Hematopoietic multipotent progenitor cell treated with erythropoietin and hydrocortisone succinate and interleukin-3 and kit ligand, for 17 days (in vitro differentiated cells): ENCODE measurements at regions not wholly inside any gene's neighbourhood (a gene's known extent, or its start where the extent isn't known, plus 50 kb on each side); places are given as distances from the start of the nearest gene placed in this dataset.

Experiments
- DNase-seq: peaks from one replicate; pipeline ENCODE4 v3.0.0-alpha.2; 2015; ENCODE audit warnings: low spot score

GRCh38 chr9:13596383-13596970, 317.0 kb upstream of the MPDZ start:
- DNase-seq: no peak

- no peak for DNase-seq
Observed at GRCh38 chr9:13590996-13591395, 311.5 kb upstream of the MPDZ start.

GRCh38 chr9:13589034-13589737, 309.7 kb upstream of the MPDZ start:
- DNase-seq: no peak

GRCh38 chr9:13588151-13589033, 308.9 kb upstream of the MPDZ start:
- no peak for DNase-seq

- DNase-seq: no peak
Observed at GRCh38 chr9:13587571-13587970, 308.1 kb upstream of the MPDZ start.

- DNase-seq: no peak
Observed at GRCh38 chr9:13586587-13587374, 307.3 kb upstream of the MPDZ start.

- DNase-seq: no peak
Observed at GRCh38 chr9:13580760-13581159, 301.3 kb upstream of the MPDZ start.

GRCh38 chr9:13580131-13580530, 300.6 kb upstream of the MPDZ start:
- DNase-seq: no peak

- no peak for DNase-seq
Observed at GRCh38 chr9:13576101-13576500, 296.6 kb upstream of the MPDZ start.

- DNase-seq: no peak
Observed at GRCh38 chr9:13575558-13575957, 296.1 kb upstream of the MPDZ start.

GRCh38 chr9:13570068-13570974, 290.8 kb upstream of the MPDZ start:
- no peak for DNase-seq

GRCh38 chr9:13569602-13570067, 290.1 kb upstream of the MPDZ start:
- DNase-seq: no peak

GRCh38 chr9:13568841-13569601, 289.5 kb upstream of the MPDZ start:
- DNase-seq: no peak

GRCh38 chr9:13568405-13568804, 288.9 kb upstream of the MPDZ start:
- DNase-seq: no peak

- no peak for DNase-seq
Observed at GRCh38 chr9:13567833-13568232, 288.3 kb upstream of the MPDZ start.

- no peak for DNase-seq
Observed at GRCh38 chr9:13557746-13558145, 278.3 kb upstream of the MPDZ start.

- no peak for DNase-seq
Observed at GRCh38 chr9:13556656-13557055, 277.2 kb upstream of the MPDZ start.

- no peak for DNase-seq
Observed at GRCh38 chr9:13555989-13556500, 276.6 kb upstream of the MPDZ start.

- DNase-seq: no peak
Observed at GRCh38 chr9:13555516-13555915, 276.0 kb upstream of the MPDZ start.

GRCh38 chr9:13554626-13555025, 275.1 kb upstream of the MPDZ start:
- DNase-seq: no peak
